Ovary (tissue), 3 donors: ENCODE measurements at regions not wholly inside any gene's neighbourhood (a gene's known extent, or its start where the extent isn't known, plus 50 kb on each side); places are given as distances from the start of the nearest gene placed in this dataset.

Source experiments
- EP300 ChIP-seq: sonication (generic); formaldehyde crosslinking; IDR thresholded peaks from one replicate; pipeline ENCODE4 v1.6.1; 2017; ENCODE audit warnings: antibody characterized with exemption
- POLR2A ChIP-seq: fragments of 450-650 bp; IDR thresholded peaks from one replicate; pipeline ENCODE4 v1.6.1; 2017; ENCODE audit warnings: antibody characterized with exemption, mild to moderate bottlenecking, moderate library complexity
- TF ChIP-seq, protein P1 (sequence below), 3 donors: fragments of 450-650 bp in 2 of 3; fragments of 200-600 bp in 1 of 3; IDR thresholded peaks; one replicate each; pipeline versions ENCODE4 v1.5.1 to v1.8.0; 2016 to 2022; ENCODE audit warnings: antibody characterized with exemption in 3 of 3, mild to moderate bottlenecking in 1 of 3
- donor health status: DM: no; HTN: no; CAD: no.

DNA sequence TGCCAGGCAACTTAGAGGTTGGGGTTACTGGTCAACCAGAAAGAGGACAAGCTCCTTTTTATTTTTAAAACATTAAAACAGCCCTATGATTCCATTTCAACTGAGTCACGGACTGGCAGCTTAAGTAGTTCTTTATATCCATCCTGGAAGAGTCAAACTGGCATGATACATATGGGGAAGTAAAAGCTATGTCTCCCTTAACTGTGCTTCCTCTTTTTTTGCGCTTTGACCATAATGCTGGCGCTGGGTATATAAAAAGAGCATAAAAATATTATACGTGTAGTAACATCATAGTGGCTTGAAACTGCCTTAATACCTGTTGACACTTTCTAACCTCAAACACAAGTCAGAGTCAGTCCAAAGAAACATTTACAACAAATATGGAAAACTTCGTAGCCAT is 274.4 kb downstream of the CSNK1G3 start:
- TF ChIP-seq POLR2A = no peak
- TF ChIP-seq, protein P1, sequence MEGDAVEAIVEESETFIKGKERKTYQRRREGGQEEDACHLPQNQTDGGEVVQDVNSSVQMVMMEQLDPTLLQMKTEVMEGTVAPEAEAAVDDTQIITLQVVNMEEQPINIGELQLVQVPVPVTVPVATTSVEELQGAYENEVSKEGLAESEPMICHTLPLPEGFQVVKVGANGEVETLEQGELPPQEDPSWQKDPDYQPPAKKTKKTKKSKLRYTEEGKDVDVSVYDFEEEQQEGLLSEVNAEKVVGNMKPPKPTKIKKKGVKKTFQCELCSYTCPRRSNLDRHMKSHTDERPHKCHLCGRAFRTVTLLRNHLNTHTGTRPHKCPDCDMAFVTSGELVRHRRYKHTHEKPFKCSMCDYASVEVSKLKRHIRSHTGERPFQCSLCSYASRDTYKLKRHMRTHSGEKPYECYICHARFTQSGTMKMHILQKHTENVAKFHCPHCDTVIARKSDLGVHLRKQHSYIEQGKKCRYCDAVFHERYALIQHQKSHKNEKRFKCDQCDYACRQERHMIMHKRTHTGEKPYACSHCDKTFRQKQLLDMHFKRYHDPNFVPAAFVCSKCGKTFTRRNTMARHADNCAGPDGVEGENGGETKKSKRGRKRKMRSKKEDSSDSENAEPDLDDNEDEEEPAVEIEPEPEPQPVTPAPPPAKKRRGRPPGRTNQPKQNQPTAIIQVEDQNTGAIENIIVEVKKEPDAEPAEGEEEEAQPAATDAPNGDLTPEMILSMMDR (IDR thresholded peaks at IDR 0.05) = no peak
- no peak for TF ChIP-seq EP300
